ENCODE measurements at regions not wholly inside any gene's neighbourhood (a gene's known extent, or its start where the extent isn't known, plus 50 kb on each side); places are given as distances from the start of the nearest gene placed in this dataset.

DNA sequence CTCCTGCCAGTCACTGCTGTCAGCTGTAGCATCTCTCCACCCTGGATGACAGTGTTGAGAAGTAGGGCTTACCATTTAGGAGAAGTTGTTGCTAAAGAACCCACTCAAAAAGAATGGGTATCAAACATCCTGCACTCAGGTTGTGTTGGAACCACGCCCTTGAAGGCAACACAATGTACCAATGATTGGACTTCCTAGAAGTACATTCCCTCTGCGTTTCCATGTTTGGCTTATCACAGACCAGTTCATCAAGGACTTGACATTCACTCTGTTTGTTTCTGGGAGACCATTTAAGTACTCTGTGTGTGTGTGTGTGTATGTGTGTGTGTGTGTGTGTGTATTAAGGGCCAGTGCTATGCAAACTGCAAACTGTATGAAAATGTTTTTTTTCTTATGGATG is 200.6 kb upstream of the GATB start:
- TF ChIP-seq, protein P1, sequence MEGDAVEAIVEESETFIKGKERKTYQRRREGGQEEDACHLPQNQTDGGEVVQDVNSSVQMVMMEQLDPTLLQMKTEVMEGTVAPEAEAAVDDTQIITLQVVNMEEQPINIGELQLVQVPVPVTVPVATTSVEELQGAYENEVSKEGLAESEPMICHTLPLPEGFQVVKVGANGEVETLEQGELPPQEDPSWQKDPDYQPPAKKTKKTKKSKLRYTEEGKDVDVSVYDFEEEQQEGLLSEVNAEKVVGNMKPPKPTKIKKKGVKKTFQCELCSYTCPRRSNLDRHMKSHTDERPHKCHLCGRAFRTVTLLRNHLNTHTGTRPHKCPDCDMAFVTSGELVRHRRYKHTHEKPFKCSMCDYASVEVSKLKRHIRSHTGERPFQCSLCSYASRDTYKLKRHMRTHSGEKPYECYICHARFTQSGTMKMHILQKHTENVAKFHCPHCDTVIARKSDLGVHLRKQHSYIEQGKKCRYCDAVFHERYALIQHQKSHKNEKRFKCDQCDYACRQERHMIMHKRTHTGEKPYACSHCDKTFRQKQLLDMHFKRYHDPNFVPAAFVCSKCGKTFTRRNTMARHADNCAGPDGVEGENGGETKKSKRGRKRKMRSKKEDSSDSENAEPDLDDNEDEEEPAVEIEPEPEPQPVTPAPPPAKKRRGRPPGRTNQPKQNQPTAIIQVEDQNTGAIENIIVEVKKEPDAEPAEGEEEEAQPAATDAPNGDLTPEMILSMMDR (IDR thresholded peaks at IDR 0.05; ENCODE audit: low read depth, low read length), result no peak
- H3K4me3 ChIP-seq (ENCODE audit: low read depth, low read length), result no peak overlapping the region

DNA sequence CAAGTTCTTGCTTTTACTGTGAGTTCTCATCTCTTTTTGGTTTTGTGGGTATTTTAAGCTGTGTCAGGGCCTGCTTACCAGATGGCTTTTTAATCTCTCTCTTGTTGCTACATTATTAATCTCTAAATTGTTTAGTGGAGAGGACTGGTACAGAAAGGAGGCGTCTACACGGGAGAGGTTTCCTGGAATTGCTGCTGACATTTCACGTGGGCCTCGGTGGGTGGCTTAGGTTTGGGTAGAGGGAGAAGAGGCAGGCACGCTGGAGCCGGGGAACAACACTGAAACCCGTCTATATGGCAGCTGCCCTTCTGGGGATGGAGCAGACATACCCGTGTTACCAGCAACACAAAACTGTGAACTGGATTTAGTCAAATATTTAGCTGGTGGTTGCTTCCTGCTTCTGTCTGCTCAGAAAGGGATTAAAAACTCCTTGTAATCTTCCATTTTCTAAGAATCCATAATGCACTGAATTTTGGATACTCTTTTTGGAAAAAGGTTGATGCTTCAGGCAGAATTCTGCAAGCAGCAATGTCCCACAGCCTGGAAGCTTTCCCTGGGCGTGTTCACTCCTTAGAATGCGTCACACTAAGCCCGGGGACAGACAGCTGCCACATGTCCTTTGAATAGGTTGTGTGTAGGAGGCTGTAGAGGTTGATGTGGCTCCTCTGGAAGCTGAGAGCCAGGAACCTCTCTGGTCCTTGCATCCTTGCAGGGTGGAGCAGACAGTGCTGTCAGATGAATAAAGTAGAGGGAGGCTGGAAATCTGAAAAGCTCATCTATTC is 199.8 kb upstream of the GATB start:
- no peak overlapping the region for H3K4me3 ChIP-seq (ENCODE audit: low read depth, low read length)
- TF ChIP-seq, protein P1 (IDR thresholded peaks at IDR 0.05; ENCODE audit: low read depth, low read length), result no peak

DNA sequence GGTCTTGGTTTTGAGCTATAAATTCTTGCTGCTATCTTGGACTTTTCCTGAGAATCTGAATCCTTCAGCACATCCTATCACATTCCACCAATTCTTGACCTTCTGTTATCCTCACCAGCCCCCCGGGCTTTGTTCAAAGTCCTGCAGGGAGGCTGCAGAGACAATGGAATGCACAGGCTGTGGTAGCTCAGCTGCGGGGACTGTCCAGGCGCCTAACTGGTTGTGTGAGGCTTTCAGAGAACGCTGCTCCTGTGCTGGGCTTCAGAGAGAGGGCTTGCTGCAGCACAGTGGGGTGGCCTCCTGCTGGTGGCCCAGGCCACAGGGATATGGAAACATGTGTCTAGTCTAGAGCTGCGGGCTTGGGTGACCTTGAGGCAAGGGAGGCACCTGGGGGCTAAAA is 196.3 kb upstream of the GATB start:
- H3K4me3 ChIP-seq (ENCODE audit: low read depth, low read length), result no peak overlapping the region
- TF ChIP-seq, protein P1 (IDR thresholded peaks at IDR 0.05; ENCODE audit: low read depth, low read length), result no peak

DNA sequence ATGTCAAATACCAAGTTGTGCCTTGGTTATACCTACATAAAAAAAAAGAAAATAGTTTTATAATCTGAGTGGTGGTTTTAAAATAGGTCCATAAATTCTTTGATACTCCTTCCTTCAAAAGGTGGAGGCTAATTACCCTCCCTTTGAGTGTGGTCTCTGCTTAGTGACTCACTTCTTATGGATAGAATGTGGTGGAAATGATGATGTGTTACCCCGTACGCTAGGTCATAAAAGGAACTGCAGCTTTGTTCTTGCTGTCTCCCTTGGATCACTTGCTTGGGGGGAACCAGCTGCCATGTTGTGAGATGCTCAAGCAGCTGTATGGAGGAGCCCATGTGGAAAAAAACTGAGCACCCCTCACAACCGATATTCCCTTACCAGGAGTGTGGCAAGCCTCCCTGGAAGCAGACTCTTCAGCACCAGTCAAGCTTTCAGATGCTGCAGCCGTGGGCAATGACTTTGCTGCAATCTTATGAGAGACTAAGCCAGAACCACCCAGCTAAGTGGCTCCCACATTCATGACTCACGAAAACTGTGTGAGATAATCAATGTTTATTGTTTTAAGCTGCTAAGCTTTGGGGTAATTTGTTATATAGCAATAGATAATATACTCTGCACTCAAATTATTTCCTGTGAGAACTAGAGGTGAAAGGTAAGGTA is 195.0 kb upstream of the GATB start:
- no peak overlapping the region for H3K4me3 ChIP-seq (ENCODE audit: low read depth, low read length)
- TF ChIP-seq, protein P1 (IDR thresholded peaks at IDR 0.05; ENCODE audit: low read depth, low read length), result no peak

DNA sequence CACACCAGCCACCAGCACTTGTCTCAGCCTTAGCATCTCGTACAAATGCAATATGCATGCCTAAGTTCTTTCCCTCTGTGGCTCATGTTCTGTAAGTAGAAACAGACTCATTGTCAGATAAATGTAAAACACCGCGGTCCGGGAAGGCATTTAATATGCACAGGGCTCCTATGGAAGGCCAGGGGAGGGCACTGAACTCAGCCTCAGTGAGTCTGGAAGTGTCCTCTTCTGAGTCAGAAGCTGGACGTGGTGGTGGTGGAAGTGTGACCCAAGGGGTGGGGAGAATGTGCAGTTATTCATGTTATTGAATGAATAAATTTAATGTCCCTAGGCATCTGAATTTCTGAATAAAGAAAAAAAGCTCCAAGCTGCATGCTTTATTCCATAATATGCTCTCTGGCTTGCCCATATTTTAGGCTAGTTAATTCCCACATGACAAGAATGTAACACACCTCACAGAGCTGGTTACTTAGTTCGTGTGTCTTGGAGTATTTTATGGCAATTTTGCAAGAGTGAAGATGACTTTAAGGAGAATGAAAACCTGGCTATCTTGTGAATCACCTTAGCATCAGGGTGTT is 193.1 kb upstream of the GATB start:
- TF ChIP-seq, protein P1 (IDR thresholded peaks at IDR 0.05; ENCODE audit: low read depth, low read length), result no peak
- H3K4me3 ChIP-seq (ENCODE audit: low read depth, low read length), result no peak overlapping the region

DNA sequence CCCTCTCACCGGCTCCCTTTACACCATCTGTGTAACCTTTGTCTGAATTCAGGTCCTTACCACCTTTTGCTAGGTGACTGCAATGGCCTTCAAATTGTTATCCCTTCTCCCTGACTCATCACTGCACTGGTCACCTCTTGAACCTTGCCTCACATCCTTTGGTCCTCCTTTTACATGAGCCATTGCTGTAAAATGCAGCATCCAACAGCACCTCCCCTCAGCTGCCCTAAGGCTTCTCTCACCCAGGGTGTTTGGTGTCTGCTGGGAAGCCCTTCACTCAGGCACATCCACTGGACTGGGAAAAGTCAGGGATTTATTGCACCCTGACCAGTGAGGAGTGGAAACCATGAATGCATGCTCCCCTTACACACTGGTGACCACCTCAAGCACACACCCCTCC is 192.5 kb upstream of the GATB start:
- TF ChIP-seq, protein P1 (IDR thresholded peaks at IDR 0.05; ENCODE audit: low read depth, low read length), result no peak
- H3K4me3 ChIP-seq (ENCODE audit: low read depth, low read length), result no peak overlapping the region

DNA sequence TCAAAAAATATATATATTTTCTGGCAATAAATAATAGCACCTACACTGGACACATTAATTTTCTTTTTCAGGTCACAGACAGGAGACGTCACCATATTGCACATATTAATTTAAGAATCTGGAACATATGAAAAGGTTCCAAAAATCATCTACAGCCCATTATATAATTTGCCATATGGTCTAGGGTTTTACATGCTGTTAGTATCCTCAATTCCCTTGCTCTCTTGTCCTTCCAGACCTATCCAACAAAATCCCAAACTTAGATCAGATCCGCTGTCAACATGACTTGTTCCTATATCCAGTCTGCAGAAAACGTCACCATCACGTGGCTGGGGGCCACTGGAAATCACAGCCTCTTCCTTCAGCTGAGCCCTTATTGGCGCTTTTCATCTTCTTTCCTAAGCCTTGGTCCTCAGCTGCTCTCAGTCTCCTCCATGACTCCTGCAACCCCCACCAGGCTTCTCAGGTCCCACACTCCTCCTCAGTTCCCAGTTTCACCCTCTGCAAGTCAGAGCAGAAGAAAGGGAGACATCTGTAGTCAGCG is 192.0 kb upstream of the GATB start:
- TF ChIP-seq, protein P1 (IDR thresholded peaks at IDR 0.05; ENCODE audit: low read depth, low read length), result no peak
- no peak overlapping the region for H3K4me3 ChIP-seq (ENCODE audit: low read depth, low read length)
